Ovary (tissue), 7 donors: ENCODE measurements at regions not wholly inside any gene's neighbourhood (a gene's known extent, or its start where the extent isn't known, plus 50 kb on each side); places are given as distances from the start of the nearest gene placed in this dataset.

Experiments used
- DNase-seq, 5 donors: peaks; one replicate each; pipeline ENCODE4 v3.0.0-alpha.2; 2019 to 2020
- H3K27ac ChIP-seq, 2 donors: fragments of 200-600 bp; one replicate each; pipeline versions ENCODE4 v1.5.1 to v1.8.0; 2019 to 2022
- H3K27me3 ChIP-seq: fragments of 200-600 bp; one replicate; pipeline ENCODE4 v1.8.0; 2022
- H3K36me3 ChIP-seq: fragments of 200-600 bp; sonication (generic); one replicate; pipeline ENCODE4 v1.5.1; 2019
- H3K4me1 ChIP-seq: one replicate; pipeline ENCODE4 v1.8.1; 2013; ENCODE audit warnings: mild to moderate bottlenecking, moderate library complexity; ENCODE audit not compliant: insufficient read depth
- H3K4me3 ChIP-seq: fragments of 200-600 bp; sonication (generic); one replicate; pipeline ENCODE4 v1.5.1; 2017
- H3K9me3 ChIP-seq, 2 donors: fragments of 200-600 bp in 1 of 2; sonication (generic) in 1 of 2; one replicate each; pipeline versions ENCODE4 v1.5.1 to v1.8.1; 2013 to 2019; ENCODE audit warnings: mild to moderate bottlenecking in 1 of 2, moderate library complexity in 1 of 2
- EP300 ChIP-seq: sonication (generic); formaldehyde crosslinking; IDR thresholded peaks from one replicate; pipeline ENCODE4 v1.6.1; 2017; ENCODE audit warnings: antibody characterized with exemption
- POLR2A ChIP-seq: fragments of 450-650 bp; IDR thresholded peaks from one replicate; pipeline ENCODE4 v1.6.1; 2017; ENCODE audit warnings: antibody characterized with exemption, mild to moderate bottlenecking, moderate library complexity
- WGBS, 3 donors: extraction: QIAGEN DNeasy Blood & Tissue Kit in 1 of 3; methylation state at CpG; one replicate each; pipeline versions ENCODE4 v1.1.5 to v1.1.7; 2013 to 2017; 5-methylcytosine and 5-hydroxymethylcytosine counted together
- intact Hi-C, 4 donors: fragments of 100-400 bp; cut with DNase I; formaldehyde crosslinking; loops; one replicate each; pipeline versions ENCODE4 v1.11.0 to v1.15.1; 2022 to 2023
- TF ChIP-seq, protein P1 (sequence below), 3 donors: fragments of 450-650 bp in 2 of 3; fragments of 200-600 bp in 1 of 3; IDR thresholded peaks; one replicate each; pipeline versions ENCODE4 v1.5.1 to v1.8.0; 2016 to 2022; ENCODE audit warnings: antibody characterized with exemption in 3 of 3, mild to moderate bottlenecking in 1 of 3
- donor health status: DM: no; HTN: no; CAD: no; lungs with moderate emphysema.
- donor health status: DM: no; HTN: no; CAD: no.
- donor health status: Bipolar disorder and iron deficiency.
- donor health status: DM: no; HTN: no; CAD: no.
- donor health status: DM: yes; HTN: yes; CAD: no.

DNA sequence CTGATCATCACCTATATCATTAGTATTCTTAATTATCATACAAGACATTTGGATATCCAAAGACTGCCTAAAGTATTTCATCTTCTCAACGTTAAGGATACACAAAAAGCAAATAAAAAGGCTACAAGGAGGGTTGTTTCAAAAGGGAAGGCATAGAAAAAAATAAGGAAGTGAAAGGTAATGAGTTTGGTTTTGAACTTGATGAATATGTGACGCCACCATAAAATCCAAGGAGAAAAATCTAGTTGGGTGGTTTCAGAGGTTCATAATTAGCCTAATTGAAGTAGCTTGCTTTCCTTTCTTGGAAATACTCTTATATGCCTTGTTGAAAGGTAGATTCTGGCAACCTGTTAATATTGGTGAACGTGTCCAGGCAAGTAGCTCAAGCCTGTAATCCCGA is 96.1 kb upstream of the SGCD start:
- TF ChIP-seq EP300 (no peak), POLR2A (no peak)
- TF ChIP-seq, protein P1, sequence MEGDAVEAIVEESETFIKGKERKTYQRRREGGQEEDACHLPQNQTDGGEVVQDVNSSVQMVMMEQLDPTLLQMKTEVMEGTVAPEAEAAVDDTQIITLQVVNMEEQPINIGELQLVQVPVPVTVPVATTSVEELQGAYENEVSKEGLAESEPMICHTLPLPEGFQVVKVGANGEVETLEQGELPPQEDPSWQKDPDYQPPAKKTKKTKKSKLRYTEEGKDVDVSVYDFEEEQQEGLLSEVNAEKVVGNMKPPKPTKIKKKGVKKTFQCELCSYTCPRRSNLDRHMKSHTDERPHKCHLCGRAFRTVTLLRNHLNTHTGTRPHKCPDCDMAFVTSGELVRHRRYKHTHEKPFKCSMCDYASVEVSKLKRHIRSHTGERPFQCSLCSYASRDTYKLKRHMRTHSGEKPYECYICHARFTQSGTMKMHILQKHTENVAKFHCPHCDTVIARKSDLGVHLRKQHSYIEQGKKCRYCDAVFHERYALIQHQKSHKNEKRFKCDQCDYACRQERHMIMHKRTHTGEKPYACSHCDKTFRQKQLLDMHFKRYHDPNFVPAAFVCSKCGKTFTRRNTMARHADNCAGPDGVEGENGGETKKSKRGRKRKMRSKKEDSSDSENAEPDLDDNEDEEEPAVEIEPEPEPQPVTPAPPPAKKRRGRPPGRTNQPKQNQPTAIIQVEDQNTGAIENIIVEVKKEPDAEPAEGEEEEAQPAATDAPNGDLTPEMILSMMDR (IDR thresholded peaks at IDR 0.05): no peak
- no peak for DNase-seq
- WGBS, 3 donors: 89 to 94% (median 90%) methylated on average over 4 of the region's 4 CpGs
- no peaks in the 10 kb centered on the region for H3K27me3 ChIP-seq
- intact Hi-C loops: no loop called here
- H3K9me3 ChIP-seq: no peaks in the 10 kb centered on the region
- H3K27ac ChIP-seq: no peak overlapping the region
- H3K36me3 ChIP-seq: no peaks in the 10 kb centered on the region
- H3K4me1 ChIP-seq: no peaks in the 10 kb centered on the region
- H3K4me3 ChIP-seq: no peak overlapping the region

DNA sequence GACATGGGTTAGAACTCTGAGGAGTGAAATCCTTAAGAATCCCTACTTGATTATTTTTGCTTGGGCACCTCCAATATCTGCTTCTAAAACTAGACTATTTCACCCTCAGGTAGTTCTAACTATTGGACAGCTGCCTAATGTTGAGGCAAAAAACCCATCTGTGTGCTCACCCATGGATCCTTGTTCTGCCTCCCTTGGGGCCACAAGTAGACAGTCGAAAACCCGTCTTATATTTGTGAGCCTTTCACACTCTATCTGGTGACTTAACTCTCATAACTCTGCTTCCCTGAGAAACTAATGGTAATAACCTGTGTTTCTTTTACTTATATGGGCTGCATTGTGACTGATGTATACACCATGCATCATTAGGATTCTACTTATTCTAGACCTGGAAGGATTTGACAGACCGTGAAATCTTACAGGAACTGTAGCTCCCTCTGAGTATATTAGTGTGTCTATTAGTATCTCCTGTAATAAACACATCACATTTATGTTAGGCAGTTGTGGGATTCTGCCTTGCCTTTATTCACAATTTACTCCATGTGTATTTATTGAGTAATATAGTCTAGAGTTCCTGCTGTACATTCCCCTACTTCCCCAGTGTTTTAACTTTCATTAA is 94.6 kb upstream of the SGCD start:
- no peak for DNase-seq
- Histone ChIP-seq H3K4me1 (no peaks in the 10 kb centered on the region), H3K27ac (no peak overlapping the region), H3K4me3 (no peak overlapping the region), H3K27me3 (no peaks in the 10 kb centered on the region), H3K36me3 (no peaks in the 10 kb centered on the region), H3K9me3 (no peaks in the 10 kb centered on the region)
- WGBS, 3 donors: 91 to 95% (median 94%) methylated on average over 3 of the region's 3 CpGs
- intact Hi-C loops: no loop called here
- TF ChIP-seq POLR2A: no peak
- TF ChIP-seq, protein P1 (IDR thresholded peaks at IDR 0.05): no peak
- no peak for TF ChIP-seq EP300

DNA sequence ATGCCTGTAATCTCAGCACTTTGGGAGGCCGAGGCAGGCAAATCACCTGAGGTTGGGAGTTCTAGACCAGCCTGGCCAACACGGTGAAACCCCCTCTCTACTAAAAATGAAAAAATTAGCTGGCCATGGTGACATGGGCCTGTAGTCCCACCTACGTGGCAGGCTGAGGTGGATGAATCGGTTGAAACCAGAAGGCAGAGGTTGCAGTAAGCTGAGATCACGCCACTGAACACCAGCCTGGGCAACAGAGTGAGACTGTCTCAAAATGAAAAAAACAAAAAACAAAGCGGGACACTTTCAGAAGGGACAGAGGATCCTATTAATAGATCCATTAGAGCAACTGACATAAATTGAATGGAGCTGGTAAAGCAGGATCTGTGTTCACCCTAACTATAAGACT is 89.6 kb upstream of the SGCD start:
- H3K4me3 ChIP-seq: no peak overlapping the region
- TF ChIP-seq POLR2A: no peak
- TF ChIP-seq EP300: no peak
- TF ChIP-seq, protein P1 (IDR thresholded peaks at IDR 0.05): no peak
- no peak overlapping the region for H3K27ac ChIP-seq
- no peaks in the 10 kb centered on the region for H3K27me3 ChIP-seq
- WGBS, 3 donors: 92 to 94% (median 93%) methylated on average over 6 of the region's 6 CpGs
- intact Hi-C loops: no loop called here
- no peaks in the 10 kb centered on the region for H3K36me3 ChIP-seq
- H3K4me1 ChIP-seq: no peaks in the 10 kb centered on the region
- DNase-seq: no peak
- H3K9me3 ChIP-seq: no peaks in the 10 kb centered on the region

GRCh38 chr5:156239800-156240199 is 87.2 kb upstream of the SGCD start:
- Histone ChIP-seq H3K27me3 (no peaks in the 10 kb centered on the region), H3K36me3 (no peaks in the 10 kb centered on the region), H3K4me1 (no peaks in the 10 kb centered on the region), H3K27ac (no peak overlapping the region), H3K9me3 (no peaks in the 10 kb centered on the region), H3K4me3 (no peak overlapping the region)
- intact Hi-C loops: no loop called here
- WGBS, 3 donors: 86 to 94% (median 93%) methylated on average over 2 of the region's 2 CpGs
- DNase-seq: no peak
- TF ChIP-seq, protein P1 (IDR thresholded peaks at IDR 0.05): no peak
- TF ChIP-seq POLR2A (no peak), EP300 (no peak)
